A549 (cell line): ENCODE measurements at regions not wholly inside any gene's neighbourhood (a gene's known extent, or its start where the extent isn't known, plus 50 kb on each side); places are given as distances from the start of the nearest gene placed in this dataset.

Experiments
- CEBPB ChIP-seq, 2 experiments: fragments of >200 bp in 1 of 2; sonication (Bioruptor Twin) in 1 of 2; formaldehyde crosslinking in 1 of 2; IDR thresholded peaks; 2 replicates each; pipeline ENCODE4 v1.6.1; 2012 to 2016
- EP300 ChIP-seq, 2 experiments: fragments of >200 bp; sonication (Bioruptor Twin); formaldehyde crosslinking; IDR thresholded peaks; 2 replicates in 1 of 2; 3 replicates in 1 of 2; pipeline ENCODE4 v1.6.1; 2016 to 2017
- HDAC2 ChIP-seq: fragments of 200-600 bp; sonication (generic); IDR thresholded peaks from 2 replicates; pipeline ENCODE4 v1.6.1; 2016
- MAFK ChIP-seq: fragments of 450-650 bp; IDR thresholded peaks from 2 replicates; pipeline ENCODE4 v1.6.1; 2014; ENCODE audit not compliant: partially characterized antibody
- NPAS2 ChIP-seq: fragments of 250-450 bp; sonication (Bioruptor Pico); IDR thresholded peaks from 2 replicates; pipeline ENCODE4 v1.8.0; 2022; ENCODE audit warnings: mild to moderate bottlenecking, moderate library complexity, borderline replicate concordance
- RFX5 ChIP-seq: fragments of 450-650 bp; IDR thresholded peaks from 2 replicates; pipeline ENCODE4 v1.7.1; 2014; ENCODE audit warnings: antibody characterized with exemption, mild to moderate bottlenecking, moderate library complexity
- TP53 ChIP-seq: fragments of 250-450 bp; sonication (Bioruptor Pico); IDR thresholded peaks from 2 replicates; pipeline ENCODE4 v1.5.0; 2021; ENCODE audit warnings: mild to moderate bottlenecking, moderate library complexity
- TF ChIP-seq, protein P1 (sequence below): fragments of 250-450 bp; sonication (Bioruptor Pico); IDR thresholded peaks from 2 replicates; pipeline ENCODE4 v1.5.0; 2021; ENCODE audit warnings: mild to moderate bottlenecking, moderate library complexity, borderline replicate concordance
- TF ChIP-seq, protein P2 (sequence below): fragments of 450-650 bp; IDR thresholded peaks from 2 replicates; pipeline ENCODE4 v1.6.1; 2014; ENCODE audit warnings: antibody characterized with exemption
- TF ChIP-seq, protein P3 (sequence below): fragments of >200 bp; sonication (Bioruptor Twin); formaldehyde crosslinking; IDR thresholded peaks from 3 replicates; pipeline ENCODE4 v1.5.1; 2016

DNA sequence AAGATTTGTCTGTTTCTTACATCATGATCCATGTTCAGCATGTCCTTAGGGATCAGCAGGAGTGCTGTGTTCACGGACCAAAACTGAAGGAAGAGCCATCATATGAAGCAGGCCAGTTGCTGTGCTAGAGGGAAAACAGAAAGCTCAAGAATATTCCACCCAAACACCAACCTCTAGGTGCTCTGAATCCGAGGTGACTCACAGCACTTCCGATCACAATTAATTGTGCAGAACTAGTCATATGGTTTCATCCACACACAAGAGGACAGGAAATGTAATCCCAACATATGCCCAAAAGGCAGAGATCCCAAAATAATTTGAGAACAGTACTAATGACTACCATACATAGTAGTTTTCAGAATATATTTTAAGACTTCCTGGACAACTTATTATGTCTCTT, 257.9 kb upstream of the KCNH8 start:
- no peak for TF ChIP-seq HDAC2
- no peak for TF ChIP-seq EP300 (IDR thresholded peaks at IDR 0.05)
- no peak for TF ChIP-seq RFX5
- TF ChIP-seq, protein P1, sequence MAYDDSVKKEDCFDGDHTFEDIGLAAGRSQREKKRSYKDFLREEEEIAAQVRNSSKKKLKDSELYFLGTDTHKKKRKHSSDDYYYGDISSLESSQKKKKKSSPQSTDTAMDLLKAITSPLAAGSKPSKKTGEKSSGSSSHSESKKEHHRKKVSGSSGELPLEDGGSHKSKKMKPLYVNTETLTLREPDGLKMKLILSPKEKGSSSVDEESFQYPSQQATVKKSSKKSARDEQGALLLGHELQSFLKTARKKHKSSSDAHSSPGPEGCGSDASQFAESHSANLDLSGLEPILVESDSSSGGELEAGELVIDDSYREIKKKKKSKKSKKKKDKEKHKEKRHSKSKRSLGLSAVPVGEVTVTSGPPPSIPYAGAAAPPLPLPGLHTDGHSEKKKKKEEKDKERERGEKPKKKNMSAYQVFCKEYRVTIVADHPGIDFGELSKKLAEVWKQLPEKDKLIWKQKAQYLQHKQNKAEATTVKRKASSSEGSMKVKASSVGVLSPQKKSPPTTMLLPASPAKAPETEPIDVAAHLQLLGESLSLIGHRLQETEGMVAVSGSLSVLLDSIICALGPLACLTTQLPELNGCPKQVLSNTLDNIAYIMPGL (CRISPR knock-in tag): no peak
- no peak for TF ChIP-seq CEBPB (IDR thresholded peaks at IDR 0.05)
- no peak for TF ChIP-seq NPAS2 (CRISPR knock-in tag)
- TF ChIP-seq, protein P2, sequence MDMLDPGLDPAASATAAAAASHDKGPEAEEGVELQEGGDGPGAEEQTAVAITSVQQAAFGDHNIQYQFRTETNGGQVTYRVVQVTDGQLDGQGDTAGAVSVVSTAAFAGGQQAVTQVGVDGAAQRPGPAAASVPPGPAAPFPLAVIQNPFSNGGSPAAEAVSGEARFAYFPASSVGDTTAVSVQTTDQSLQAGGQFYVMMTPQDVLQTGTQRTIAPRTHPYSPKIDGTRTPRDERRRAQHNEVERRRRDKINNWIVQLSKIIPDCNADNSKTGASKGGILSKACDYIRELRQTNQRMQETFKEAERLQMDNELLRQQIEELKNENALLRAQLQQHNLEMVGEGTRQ: no peak
- TF ChIP-seq, protein P3, sequence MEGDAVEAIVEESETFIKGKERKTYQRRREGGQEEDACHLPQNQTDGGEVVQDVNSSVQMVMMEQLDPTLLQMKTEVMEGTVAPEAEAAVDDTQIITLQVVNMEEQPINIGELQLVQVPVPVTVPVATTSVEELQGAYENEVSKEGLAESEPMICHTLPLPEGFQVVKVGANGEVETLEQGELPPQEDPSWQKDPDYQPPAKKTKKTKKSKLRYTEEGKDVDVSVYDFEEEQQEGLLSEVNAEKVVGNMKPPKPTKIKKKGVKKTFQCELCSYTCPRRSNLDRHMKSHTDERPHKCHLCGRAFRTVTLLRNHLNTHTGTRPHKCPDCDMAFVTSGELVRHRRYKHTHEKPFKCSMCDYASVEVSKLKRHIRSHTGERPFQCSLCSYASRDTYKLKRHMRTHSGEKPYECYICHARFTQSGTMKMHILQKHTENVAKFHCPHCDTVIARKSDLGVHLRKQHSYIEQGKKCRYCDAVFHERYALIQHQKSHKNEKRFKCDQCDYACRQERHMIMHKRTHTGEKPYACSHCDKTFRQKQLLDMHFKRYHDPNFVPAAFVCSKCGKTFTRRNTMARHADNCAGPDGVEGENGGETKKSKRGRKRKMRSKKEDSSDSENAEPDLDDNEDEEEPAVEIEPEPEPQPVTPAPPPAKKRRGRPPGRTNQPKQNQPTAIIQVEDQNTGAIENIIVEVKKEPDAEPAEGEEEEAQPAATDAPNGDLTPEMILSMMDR: no peak
- no peak for TF ChIP-seq TP53
- TF ChIP-seq MAFK: no peak
